Neuronal stem cell (in vitro differentiated cells): ENCODE measurements at regions not wholly inside any gene's neighbourhood (a gene's known extent, or its start where the extent isn't known, plus 50 kb on each side); places are given as distances from the start of the nearest gene placed in this dataset.

Source experiments
- DNase-seq: peaks from one replicate; pipeline ENCODE4 v3.0.0-alpha.2; 2013; ENCODE audit warnings: low spot score
- H2AFZ ChIP-seq: one replicate; pipeline ENCODE4 v1.6.1; 2013; ENCODE audit warnings: mild to moderate bottlenecking, low read length, inconsistent platforms
- H2AK5ac ChIP-seq: 2 replicates; pipeline ENCODE4 v1.6.1; 2013; ENCODE audit warnings: low read depth, mild to moderate bottlenecking, inconsistent platforms, low read length, moderate library complexity, mixed read lengths
- H2BK120ac ChIP-seq: 2 replicates; pipeline ENCODE4 v1.6.1; 2013; ENCODE audit warnings: low read depth, mild to moderate bottlenecking, inconsistent platforms, low read length, moderate library complexity, mixed read lengths
- H2BK12ac ChIP-seq: one replicate; pipeline ENCODE4 v1.6.1; 2013; ENCODE audit warnings: low read length, inconsistent platforms
- H2BK15ac ChIP-seq: 2 replicates; pipeline ENCODE4 v1.6.1; 2013; ENCODE audit warnings: mild to moderate bottlenecking, low read length, inconsistent platforms, mixed read lengths
- H2BK5ac ChIP-seq: one replicate; pipeline ENCODE4 v1.6.1; 2013; ENCODE audit warnings: inconsistent platforms, mild to moderate bottlenecking, low read length, moderate library complexity
- H3K14ac ChIP-seq: one replicate; pipeline ENCODE4 v1.6.1; 2013; ENCODE audit warnings: low read length, inconsistent platforms
- H3K18ac ChIP-seq: 2 replicates; pipeline ENCODE4 v1.6.1; 2013; ENCODE audit warnings: low read length, inconsistent platforms
- H3K23ac ChIP-seq: 2 replicates; pipeline ENCODE4 v1.6.1; 2013; ENCODE audit warnings: low read depth, mild to moderate bottlenecking, mixed read lengths, low read length, inconsistent platforms; ENCODE audit not compliant: poor library complexity
- H3K27ac ChIP-seq: replicated peaks from 3 replicates; pipeline ENCODE4 v1.5.1; 2013; ENCODE audit warnings: low read length, inconsistent platforms
- H3K27me3 ChIP-seq, 3 experiments: 2 replicates each; pipeline ENCODE4 v1.6.1; 2013; ENCODE audit warnings: low read length in 3 of 3, mild to moderate bottlenecking in 2 of 3, inconsistent platforms in 1 of 3, low read depth in 1 of 3, mixed read lengths in 1 of 3, moderate library complexity in 1 of 3; ENCODE audit not compliant: control insufficient read depth in 3 of 3, insufficient read depth in 3 of 3
- H3K36me3 ChIP-seq, 2 donors: replicated peaks in 1 of 2; 2 replicates each; pipeline ENCODE4 v1.6.1; 2013; ENCODE audit warnings: low read length in 2 of 2; ENCODE audit not compliant: control insufficient read depth in 2 of 2, insufficient read depth in 2 of 2
- H3K4ac ChIP-seq: 2 replicates; pipeline ENCODE4 v1.6.1; 2013; ENCODE audit warnings: inconsistent platforms, mild to moderate bottlenecking, low read length, moderate library complexity
- H3K4me1 ChIP-seq, 2 donors: 1 replicate in 1 of 2; 2 replicates in 1 of 2; pipeline ENCODE4 v1.6.1; 2013; ENCODE audit warnings: low read length in 2 of 2, low read depth in 1 of 2; ENCODE audit not compliant: control insufficient read depth in 2 of 2, insufficient read depth in 1 of 2
- H3K4me2 ChIP-seq: one replicate; pipeline ENCODE4 v1.6.1; 2013; ENCODE audit warnings: mild to moderate bottlenecking, low read length, inconsistent platforms; ENCODE audit not compliant: insufficient read depth, poor library complexity, severe bottlenecking
- H3K4me3 ChIP-seq, 2 donors: 2 replicates each; pipeline ENCODE4 v1.5.1; 2013; ENCODE audit warnings: low read length in 2 of 2, mild to moderate bottlenecking in 2 of 2, inconsistent platforms in 1 of 2, moderate library complexity in 1 of 2
- H3K79me1 ChIP-seq: one replicate; pipeline ENCODE4 v1.6.1; 2013; ENCODE audit warnings: low read depth, mild to moderate bottlenecking, inconsistent platforms, low read length, moderate library complexity
- H3K9ac ChIP-seq: one replicate; pipeline ENCODE4 v1.6.1; 2013; ENCODE audit warnings: mild to moderate bottlenecking, low read depth, low read length, inconsistent platforms; ENCODE audit not compliant: poor library complexity
- H3K9me3 ChIP-seq, 2 donors: replicated peaks in 1 of 2; 2 replicates each; pipeline versions ENCODE3 to v1.6.1; 2013; ENCODE audit warnings: low read length in 2 of 2, mild to moderate bottlenecking in 2 of 2, inconsistent platforms in 1 of 2, low read depth in 1 of 2, mixed read lengths in 1 of 2, moderate library complexity in 1 of 2; ENCODE audit not compliant: control insufficient read depth in 2 of 2, insufficient read depth in 1 of 2
- H4K8ac ChIP-seq: one replicate; pipeline ENCODE4 v1.6.1; 2013; ENCODE audit warnings: low read depth, mild to moderate bottlenecking, inconsistent platforms, low read length, moderate library complexity
- H4K91ac ChIP-seq: one replicate; pipeline ENCODE4 v1.6.1; 2013; ENCODE audit warnings: low read length, low read depth, mild to moderate bottlenecking, inconsistent platforms; ENCODE audit not compliant: poor library complexity
- WGBS, 2 donors: extraction: QIAGEN DNeasy Blood & Tissue Kit; methylation state at CpG; one replicate each; pipeline ENCODE4 v1.1.7; 2013; ENCODE audit warnings: missing lambda C conversion rate in 2 of 2, mixed read lengths in 1 of 2; ENCODE audit not compliant: insufficient read length in 2 of 2, insufficient replicate concordance in 1 of 2; ENCODE audit errors: extremely low coverage in 2 of 2; 5-methylcytosine and 5-hydroxymethylcytosine counted together

- no CpG with 5 or more reads among the region's 1 CpG for WGBS, 2 donors
- Histone ChIP-seq H3K79me1 (no peaks in the 10 kb centered on the region), H3K23ac (no peak overlapping the region), H2BK12ac (no peak overlapping the region), H2AK5ac (no peak overlapping the region), H3K4ac (no peak overlapping the region), H4K8ac (no peak overlapping the region), H3K27ac (no peak overlapping the region), H2BK5ac (no peak overlapping the region), H3K9ac (no peak overlapping the region), H3K18ac (no peak overlapping the region), H3K9me3 (peaks cover 5 to 10% of the 10 kb centered on the region in 2 donors), H3K14ac (no peak overlapping the region), H3K4me1 (no peaks in the 10 kb centered on the region), H3K4me2 (no peak overlapping the region), H3K4me3 (no peak overlapping the region), H2BK15ac (no peak overlapping the region), H2BK120ac (no peak overlapping the region), H4K91ac (no peak overlapping the region), H3K36me3 (no peaks in the 10 kb centered on the region), H3K27me3 (no peaks in the 10 kb centered on the region), H2AFZ (no peak overlapping the region)
- no peak for DNase-seq
Observed at GRCh38 chr10:3606309-3606708, 178.7 kb downstream of the KLF6 start.

GRCh38 chr10:3605882-3606281, 179.1 kb downstream of the KLF6 start:
- no peak overlapping the region for H3K4me3 ChIP-seq
- no peak overlapping the region for H2BK5ac ChIP-seq
- no peak overlapping the region for H3K23ac ChIP-seq
- H3K4me1 ChIP-seq = no peaks in the 10 kb centered on the region
- no peak overlapping the region for H2AFZ ChIP-seq
- no peak for DNase-seq
- H3K9ac ChIP-seq = no peak overlapping the region
- no peaks in the 10 kb centered on the region for H3K27me3 ChIP-seq
- H3K4ac ChIP-seq = no peak overlapping the region
- H3K27ac ChIP-seq = no peak overlapping the region
- H3K36me3 ChIP-seq = no peaks in the 10 kb centered on the region
- no peak overlapping the region for H2BK120ac ChIP-seq
- no peak overlapping the region for H3K4me2 ChIP-seq
- H4K91ac ChIP-seq = no peak overlapping the region
- H2BK12ac ChIP-seq = no peak overlapping the region
- WGBS, 2 donors = no CpG with 5 or more reads among the region's 2 CpGs
- H4K8ac ChIP-seq = no peak overlapping the region
- H2AK5ac ChIP-seq = no peak overlapping the region
- H2BK15ac ChIP-seq = no peak overlapping the region
- H3K79me1 ChIP-seq = no peaks in the 10 kb centered on the region
- H3K14ac ChIP-seq = no peak overlapping the region
- no peak overlapping the region for H3K18ac ChIP-seq
- H3K9me3 ChIP-seq = peaks cover 5 to 10% of the 10 kb centered on the region in 2 donors

- no peaks in the 10 kb centered on the region for H3K27me3 ChIP-seq
- H3K4ac ChIP-seq = no peak overlapping the region
- no peak overlapping the region for H3K4me3 ChIP-seq
- H3K27ac ChIP-seq = no peak overlapping the region
- H2BK15ac ChIP-seq = no peak overlapping the region
- no peak overlapping the region for H3K23ac ChIP-seq
- no peak overlapping the region for H4K91ac ChIP-seq
- H2BK12ac ChIP-seq = no peak overlapping the region
- H2BK5ac ChIP-seq = no peak overlapping the region
- H2AK5ac ChIP-seq = no peak overlapping the region
- no peak overlapping the region for H3K18ac ChIP-seq
- DNase-seq = no peak
- no peaks in the 10 kb centered on the region for H3K79me1 ChIP-seq
- WGBS, 2 donors = no CpG with 5 or more reads among the region's 9 CpGs
- H2AFZ ChIP-seq = peak overlapping the region; percentile 53
- no peak overlapping the region for H4K8ac ChIP-seq
- no peaks in the 10 kb centered on the region for H3K4me1 ChIP-seq
- H3K9ac ChIP-seq = no peak overlapping the region
- H3K4me2 ChIP-seq = no peak overlapping the region
- H2BK120ac ChIP-seq = no peak overlapping the region
- no peaks in the 10 kb centered on the region for H3K36me3 ChIP-seq
- H3K14ac ChIP-seq = no peak overlapping the region
- H3K9me3 ChIP-seq = no peaks in the 10 kb centered on the region
Observed at GRCh38 chr10:3595736-3596135, 189.3 kb downstream of the KLF6 start.

DNA sequence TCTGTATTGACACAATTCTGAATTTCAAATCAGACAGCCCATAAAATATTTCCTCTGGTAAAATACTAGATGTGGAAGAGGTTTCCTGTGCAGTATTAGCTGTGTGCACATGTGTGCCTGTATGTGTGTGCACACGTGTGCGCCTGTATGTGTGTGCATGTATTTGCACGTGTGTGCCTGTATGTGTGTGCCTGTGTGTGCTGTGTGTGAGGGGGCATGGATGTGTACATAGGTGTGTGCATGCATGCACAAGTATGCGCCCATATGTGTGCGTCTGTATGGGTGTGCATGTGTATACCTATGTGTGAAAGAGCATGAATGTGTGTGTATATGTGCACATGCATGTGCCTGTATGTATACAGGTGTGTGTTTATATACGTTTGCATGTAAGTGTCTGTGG, 191.4 kb downstream of the KLF6 start:
- no peak overlapping the region for H3K23ac ChIP-seq
- H2BK15ac ChIP-seq = no peak overlapping the region
- H3K4me3 ChIP-seq = peak overlapping the region in 1 of 2 donors; percentile 71
- no peak overlapping the region for H2BK5ac ChIP-seq
- H3K9ac ChIP-seq = no peak overlapping the region
- H3K18ac ChIP-seq = no peak overlapping the region
- H4K8ac ChIP-seq = no peak overlapping the region
- no peak overlapping the region for H2BK120ac ChIP-seq
- no peak overlapping the region for H3K14ac ChIP-seq
- no peak overlapping the region for H3K4ac ChIP-seq
- H3K9me3 ChIP-seq = no peaks in the 10 kb centered on the region
- H2AFZ ChIP-seq = no peak overlapping the region
- H3K4me2 ChIP-seq = no peak overlapping the region
- H2BK12ac ChIP-seq = no peak overlapping the region
- no CpG with 5 or more reads among the region's 6 CpGs for WGBS, 2 donors
- no peak overlapping the region for H2AK5ac ChIP-seq
- peaks cover 0 to 4% of the 10 kb centered on the region in 2 donors for H3K4me1 ChIP-seq
- H4K91ac ChIP-seq = no peak overlapping the region
- H3K27ac ChIP-seq = no peak overlapping the region
- H3K79me1 ChIP-seq = no peaks in the 10 kb centered on the region
- no peaks in the 10 kb centered on the region for H3K27me3 ChIP-seq
- no peak for DNase-seq
- no peaks in the 10 kb centered on the region for H3K36me3 ChIP-seq
